Mammary epithelial cell (primary cell): ENCODE measurements at regions not wholly inside any gene's neighbourhood (a gene's known extent, or its start where the extent isn't known, plus 50 kb on each side); places are given as distances from the start of the nearest gene placed in this dataset.

Source experiments
- EZH2 ChIP-seq: IDR thresholded peaks from 2 replicates; pipeline ENCODE4 v1.6.1; 2012; ENCODE audit warnings: low read length, inconsistent platforms, borderline replicate concordance
- TF ChIP-seq, protein P1 (sequence below), 2 donors: IDR thresholded peaks in 1 of 2; conservative IDR thresholded peaks in 1 of 2; 2 replicates each; pipeline ENCODE4 v1.5.1; 2011 to 2012; ENCODE audit warnings: inconsistent platforms in 2 of 2, low read length in 2 of 2, mild to moderate bottlenecking in 2 of 2, control low read depth in 1 of 2, low read depth in 1 of 2; ENCODE audit not compliant: insufficient read depth in 1 of 2; ENCODE audit errors: extremely low read depth in 1 of 2

- TF ChIP-seq, protein P1, sequence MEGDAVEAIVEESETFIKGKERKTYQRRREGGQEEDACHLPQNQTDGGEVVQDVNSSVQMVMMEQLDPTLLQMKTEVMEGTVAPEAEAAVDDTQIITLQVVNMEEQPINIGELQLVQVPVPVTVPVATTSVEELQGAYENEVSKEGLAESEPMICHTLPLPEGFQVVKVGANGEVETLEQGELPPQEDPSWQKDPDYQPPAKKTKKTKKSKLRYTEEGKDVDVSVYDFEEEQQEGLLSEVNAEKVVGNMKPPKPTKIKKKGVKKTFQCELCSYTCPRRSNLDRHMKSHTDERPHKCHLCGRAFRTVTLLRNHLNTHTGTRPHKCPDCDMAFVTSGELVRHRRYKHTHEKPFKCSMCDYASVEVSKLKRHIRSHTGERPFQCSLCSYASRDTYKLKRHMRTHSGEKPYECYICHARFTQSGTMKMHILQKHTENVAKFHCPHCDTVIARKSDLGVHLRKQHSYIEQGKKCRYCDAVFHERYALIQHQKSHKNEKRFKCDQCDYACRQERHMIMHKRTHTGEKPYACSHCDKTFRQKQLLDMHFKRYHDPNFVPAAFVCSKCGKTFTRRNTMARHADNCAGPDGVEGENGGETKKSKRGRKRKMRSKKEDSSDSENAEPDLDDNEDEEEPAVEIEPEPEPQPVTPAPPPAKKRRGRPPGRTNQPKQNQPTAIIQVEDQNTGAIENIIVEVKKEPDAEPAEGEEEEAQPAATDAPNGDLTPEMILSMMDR (conservative IDR thresholded peaks at IDR 0.05 in 1 of 2, IDR thresholded peaks at IDR 0.05 in 1 of 2; ENCODE audit: extremely low read depth in 1 of 2, insufficient read depth in 1 of 2, low read depth in 1 of 2, low read length in 2 of 2): no peak
- TF ChIP-seq EZH2: no peak
These were observed 408.9 kb upstream of the MPDZ start for GRCh38 chr9:13688223-13688989.
